ENCODE measurements at regions not wholly inside any gene's neighbourhood (a gene's known extent, or its start where the extent isn't known, plus 50 kb on each side); places are given as distances from the start of the nearest gene placed in this dataset.

DNA sequence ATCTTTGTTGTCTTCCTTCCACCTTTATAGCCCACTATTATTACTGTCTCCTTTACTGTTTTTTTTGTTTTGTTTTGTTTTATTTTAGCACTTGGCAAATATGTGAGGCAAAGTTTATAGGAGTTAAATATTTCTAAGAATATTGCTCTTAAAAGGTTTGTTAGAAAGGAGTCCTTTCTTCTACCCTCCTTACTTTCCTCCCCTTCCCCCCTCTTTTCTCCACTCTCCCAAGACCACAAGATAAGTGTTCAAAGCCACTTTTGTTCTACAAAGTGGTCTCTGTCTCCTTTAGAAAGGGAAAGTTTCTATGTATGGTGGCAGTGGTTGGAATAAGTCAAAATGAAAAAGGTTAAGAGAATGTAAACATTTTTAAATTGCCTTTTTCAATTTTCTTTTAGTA lies 130.7 kb upstream of the TSC22D2 start:
- Mint-ChIP-seq H3K36me3 (no peaks in the 10 kb centered on the region), H3K4me3 (no peak overlapping the region), H3K4me1 (peaks cover 20% of the 10 kb centered on the region), H3K27me3 (ENCODE audit: low read depth) (no peaks in the 10 kb centered on the region; the same call in 1 of the 2 replicates), H3K9me3 (no peaks in the 10 kb centered on the region), H3K27ac (no peak overlapping the region)
- no peak for ATAC-seq
- CTCF ChIA-PET, result interaction anchor here (1.2 kb wide), 1 partner anchor 9 kb away, joined by 4 read pairs; no protein-coding TSS in a partner anchor
- POLR2A ChIA-PET, result no interaction called here
- no peak for DNase-seq (ENCODE audit: low spot score)
- TF ChIP-seq ELF4 (CRISPR knock-in tag; IDR thresholded peaks at IDR 0.05; ENCODE audit: low read depth) (no peak), ATF6 (CRISPR knock-in tag; IDR thresholded peaks at IDR 0.05) (no peak), SMAD3 (CRISPR knock-in tag; IDR thresholded peaks at IDR 0.05; ENCODE audit: borderline replicate concordance) (no peak), HMGXB4 (CRISPR knock-in tag; IDR thresholded peaks at IDR 0.05) (no peak), ZSCAN18 (CRISPR knock-in tag; IDR thresholded peaks at IDR 0.05) (no peak)
- TF ChIP-seq, protein P1, sequence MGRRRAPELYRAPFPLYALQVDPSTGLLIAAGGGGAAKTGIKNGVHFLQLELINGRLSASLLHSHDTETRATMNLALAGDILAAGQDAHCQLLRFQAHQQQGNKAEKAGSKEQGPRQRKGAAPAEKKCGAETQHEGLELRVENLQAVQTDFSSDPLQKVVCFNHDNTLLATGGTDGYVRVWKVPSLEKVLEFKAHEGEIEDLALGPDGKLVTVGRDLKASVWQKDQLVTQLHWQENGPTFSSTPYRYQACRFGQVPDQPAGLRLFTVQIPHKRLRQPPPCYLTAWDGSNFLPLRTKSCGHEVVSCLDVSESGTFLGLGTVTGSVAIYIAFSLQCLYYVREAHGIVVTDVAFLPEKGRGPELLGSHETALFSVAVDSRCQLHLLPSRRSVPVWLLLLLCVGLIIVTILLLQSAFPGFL (CRISPR knock-in tag; IDR thresholded peaks at IDR 0.05; ENCODE audit: borderline replicate concordance), result no peak

- Mint-ChIP-seq H3K9me3 (no peaks in the 10 kb centered on the region), H3K27ac (no peak overlapping the region), H3K36me3 (no peaks in the 10 kb centered on the region), H3K4me1 (peaks cover 20% of the 10 kb centered on the region), H3K27me3 (ENCODE audit: low read depth) (no peaks in the 10 kb centered on the region; the same call in 1 of the 2 replicates), H3K4me3 (no peak overlapping the region)
- ChIA-PET CTCF (interaction anchor here (0.9 to 1.0 kb wide), 2 partner anchors 48 to 339 kb away, joined by 3 read pairs; no protein-coding TSS in a partner anchor), POLR2A (no interaction called here)
- TF ChIP-seq, protein P2, sequence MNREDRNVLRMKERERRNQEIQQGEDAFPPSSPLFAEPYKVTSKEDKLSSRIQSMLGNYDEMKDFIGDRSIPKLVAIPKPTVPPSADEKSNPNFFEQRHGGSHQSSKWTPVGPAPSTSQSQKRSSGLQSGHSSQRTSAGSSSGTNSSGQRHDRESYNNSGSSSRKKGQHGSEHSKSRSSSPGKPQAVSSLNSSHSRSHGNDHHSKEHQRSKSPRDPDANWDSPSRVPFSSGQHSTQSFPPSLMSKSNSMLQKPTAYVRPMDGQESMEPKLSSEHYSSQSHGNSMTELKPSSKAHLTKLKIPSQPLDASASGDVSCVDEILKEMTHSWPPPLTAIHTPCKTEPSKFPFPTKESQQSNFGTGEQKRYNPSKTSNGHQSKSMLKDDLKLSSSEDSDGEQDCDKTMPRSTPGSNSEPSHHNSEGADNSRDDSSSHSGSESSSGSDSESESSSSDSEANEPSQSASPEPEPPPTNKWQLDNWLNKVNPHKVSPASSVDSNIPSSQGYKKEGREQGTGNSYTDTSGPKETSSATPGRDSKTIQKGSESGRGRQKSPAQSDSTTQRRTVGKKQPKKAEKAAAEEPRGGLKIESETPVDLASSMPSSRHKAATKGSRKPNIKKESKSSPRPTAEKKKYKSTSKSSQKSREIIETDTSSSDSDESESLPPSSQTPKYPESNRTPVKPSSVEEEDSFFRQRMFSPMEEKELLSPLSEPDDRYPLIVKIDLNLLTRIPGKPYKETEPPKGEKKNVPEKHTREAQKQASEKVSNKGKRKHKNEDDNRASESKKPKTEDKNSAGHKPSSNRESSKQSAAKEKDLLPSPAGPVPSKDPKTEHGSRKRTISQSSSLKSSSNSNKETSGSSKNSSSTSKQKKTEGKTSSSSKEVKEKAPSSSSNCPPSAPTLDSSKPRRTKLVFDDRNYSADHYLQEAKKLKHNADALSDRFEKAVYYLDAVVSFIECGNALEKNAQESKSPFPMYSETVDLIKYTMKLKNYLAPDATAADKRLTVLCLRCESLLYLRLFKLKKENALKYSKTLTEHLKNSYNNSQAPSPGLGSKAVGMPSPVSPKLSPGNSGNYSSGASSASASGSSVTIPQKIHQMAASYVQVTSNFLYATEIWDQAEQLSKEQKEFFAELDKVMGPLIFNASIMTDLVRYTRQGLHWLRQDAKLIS (CRISPR knock-in tag; IDR thresholded peaks at IDR 0.05; ENCODE audit: borderline replicate concordance), result no peak
- TF ChIP-seq ZBTB21 (CRISPR knock-in tag; IDR thresholded peaks at IDR 0.05; ENCODE audit: borderline replicate concordance) (no peak), ZNF423 (CRISPR knock-in tag; IDR thresholded peaks at IDR 0.05) (no peak), FOXP1 (CRISPR knock-in tag; IDR thresholded peaks at IDR 0.05; ENCODE audit: borderline replicate concordance) (no peak), NFATC4 (CRISPR knock-in tag; IDR thresholded peaks at IDR 0.05) (no peak), SOX15 (CRISPR knock-in tag; IDR thresholded peaks at IDR 0.05) (no peak), ERG (CRISPR knock-in tag; IDR thresholded peaks at IDR 0.05) (no peak), ETV6 (CRISPR knock-in tag; IDR thresholded peaks at IDR 0.05) (no peak), EMX1 (CRISPR knock-in tag; IDR thresholded peaks at IDR 0.05) (no peak), PRDM15 (CRISPR knock-in tag; IDR thresholded peaks at IDR 0.05) (no peak), CREM (CRISPR knock-in tag; IDR thresholded peaks at IDR 0.05) (no peak)
- no peak for DNase-seq (ENCODE audit: low spot score)
- no peak for ATAC-seq
Measured at GRCh38 chr3:150275941-150276340, 132.2 kb upstream of the TSC22D2 start.
